HG03460 (cell line): ENCODE measurements at regions not wholly inside any gene's neighbourhood (a gene's known extent, or its start where the extent isn't known, plus 50 kb on each side); places are given as distances from the start of the nearest gene placed in this dataset.
"Not testable (repeated sequence)": the region's sequence is repeated elsewhere in the genome, so short reads cannot be mapped to it uniquely, and the experiment has no call there.

Experiments used
- ATAC-seq: cut with Tn5 transposase; IDR thresholded peaks from one replicate; pipeline ENCODE4 v1.9.1; 2021; ENCODE audit not compliant: unreplicated experiment

DNA sequence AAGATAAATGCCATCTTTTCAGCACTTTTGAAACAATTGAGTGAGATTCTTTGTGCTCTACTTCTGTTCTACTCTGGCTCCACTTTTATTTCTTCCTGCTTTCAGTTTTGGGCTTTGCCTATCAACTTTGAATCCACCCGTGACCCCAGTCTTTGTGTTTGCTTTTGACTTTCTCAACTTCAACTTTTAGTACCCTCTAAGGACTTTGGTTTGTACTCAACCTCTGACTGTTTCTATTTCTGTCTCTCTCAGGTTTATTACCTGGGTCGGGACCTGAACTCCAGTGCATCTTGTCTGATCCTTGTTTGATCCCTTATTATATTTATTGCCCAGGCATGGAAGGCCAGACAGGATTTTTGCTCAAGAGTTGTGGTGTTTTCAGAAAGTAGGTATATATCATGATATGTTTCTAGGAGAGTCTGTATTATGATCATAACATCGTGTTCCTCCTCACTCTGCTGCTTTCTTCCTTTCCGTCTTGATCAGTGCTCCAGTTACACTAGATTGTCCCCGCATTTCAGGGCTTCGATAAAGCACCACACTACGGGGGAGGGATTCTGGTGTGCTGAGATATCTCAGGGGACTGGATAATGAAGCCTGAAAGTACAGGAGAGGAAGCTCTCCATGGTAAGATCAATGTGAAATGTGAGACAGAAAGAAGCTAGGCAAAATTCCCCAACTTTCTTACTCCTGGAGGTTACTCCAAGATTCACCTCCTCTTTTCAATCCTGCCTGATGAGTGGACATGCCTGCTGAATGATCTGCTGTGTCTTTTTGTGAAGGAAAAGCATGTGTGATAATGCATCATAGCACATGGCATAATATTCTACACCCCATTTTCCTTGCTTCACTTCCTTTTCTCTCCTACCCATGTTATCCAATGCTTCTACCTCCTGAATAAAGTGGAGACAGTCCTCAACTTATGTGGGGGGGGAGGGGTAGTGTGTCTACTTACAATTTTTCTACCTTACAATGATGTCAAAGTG lies 155.5 kb upstream of the GRIN3A start:
- ATAC-seq = no peak

GRCh38 chr9:101881508-101881907 lies 143.1 kb upstream of the GRIN3A start:
- no peak for ATAC-seq

GRCh38 chr9:101880846-101881245 lies 142.4 kb upstream of the GRIN3A start:
- no peak for ATAC-seq

DNA sequence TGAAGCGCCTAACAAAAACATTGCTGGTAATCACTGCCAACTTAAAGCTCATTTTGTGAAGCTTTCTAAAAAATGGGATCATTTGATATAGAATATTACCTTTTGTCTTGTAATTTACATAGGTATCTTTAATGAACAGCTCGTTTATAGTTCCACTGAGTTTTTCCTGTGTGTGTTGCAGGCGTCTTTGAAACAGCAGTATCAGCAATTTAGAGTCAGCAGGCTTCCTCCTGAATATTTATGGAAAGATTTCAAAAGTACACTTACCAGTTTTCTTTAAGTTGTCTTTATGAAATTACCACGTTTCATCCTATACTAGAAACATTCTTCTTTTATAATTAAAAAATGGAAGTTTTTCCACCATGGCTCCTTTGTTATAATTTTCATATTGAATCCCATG lies 140.3 kb upstream of the GRIN3A start:
- no peak for ATAC-seq

DNA sequence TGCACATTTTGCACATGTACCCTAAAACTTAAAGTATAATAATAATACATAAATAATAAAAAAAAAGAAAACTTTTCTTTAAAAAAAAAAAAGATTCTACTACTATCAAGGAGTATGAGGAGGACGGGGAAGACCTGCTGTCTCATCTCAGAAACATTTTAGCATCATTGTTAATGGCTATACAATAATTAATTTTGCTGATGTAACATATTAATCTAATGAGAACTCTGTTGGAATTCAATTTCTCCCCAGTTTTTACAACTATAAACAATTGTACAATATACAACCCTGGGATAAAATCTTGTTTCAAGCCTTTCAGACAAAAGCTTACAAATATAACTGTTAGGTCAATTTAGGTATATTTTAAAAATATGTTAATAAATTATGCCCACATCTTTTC lies 139.0 kb upstream of the GRIN3A start:
- ATAC-seq = no peak

- no peak for ATAC-seq
Measured at GRCh38 chr9:101861472-101861871, 123.0 kb upstream of the GRIN3A start.

- no peak for ATAC-seq
Measured at GRCh38 chr9:101860920-101861319, 122.5 kb upstream of the GRIN3A start.

DNA sequence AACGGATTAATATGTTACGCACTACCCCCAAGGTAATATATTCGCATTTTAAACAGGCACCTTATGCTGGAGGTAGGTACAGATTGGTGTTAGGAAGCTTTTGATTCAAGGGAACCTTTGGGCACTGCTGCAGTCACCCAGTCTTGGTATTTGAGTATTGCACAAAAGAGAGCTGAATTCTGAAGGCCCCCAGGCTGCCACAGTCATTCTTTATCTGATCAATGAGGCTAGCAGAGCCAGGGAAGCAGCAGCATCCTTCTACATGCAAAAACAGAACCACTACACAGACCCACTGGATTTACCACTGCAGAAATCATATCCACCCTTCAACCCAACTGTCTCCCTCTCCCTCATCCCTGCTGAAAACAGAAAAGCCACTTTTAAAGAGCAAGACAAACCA lies 121.2 kb upstream of the GRIN3A start:
- no peak for ATAC-seq

DNA sequence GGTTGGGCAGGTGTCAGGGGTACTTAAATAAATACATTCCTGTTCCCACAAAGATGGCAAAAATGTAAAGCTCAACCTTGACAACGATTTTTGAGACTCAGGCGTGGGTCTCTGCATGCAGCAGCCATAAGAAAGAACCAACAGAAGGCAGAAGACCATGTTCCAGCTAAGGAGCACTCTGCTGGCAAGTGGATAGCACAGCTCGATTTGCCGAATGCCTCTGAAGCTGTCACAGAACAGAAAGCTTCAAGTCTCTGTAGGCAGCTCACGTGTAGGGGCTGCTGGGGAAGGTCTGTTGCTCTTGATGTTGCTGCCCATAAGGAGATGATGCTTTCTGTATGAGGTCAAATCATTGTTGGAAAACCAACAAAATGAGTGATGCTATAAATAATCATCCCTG lies 119.6 kb upstream of the GRIN3A start:
- ATAC-seq = no peak

GRCh38 chr9:101849102-101849707 lies 110.8 kb upstream of the GRIN3A start:
- no peak for ATAC-seq

DNA sequence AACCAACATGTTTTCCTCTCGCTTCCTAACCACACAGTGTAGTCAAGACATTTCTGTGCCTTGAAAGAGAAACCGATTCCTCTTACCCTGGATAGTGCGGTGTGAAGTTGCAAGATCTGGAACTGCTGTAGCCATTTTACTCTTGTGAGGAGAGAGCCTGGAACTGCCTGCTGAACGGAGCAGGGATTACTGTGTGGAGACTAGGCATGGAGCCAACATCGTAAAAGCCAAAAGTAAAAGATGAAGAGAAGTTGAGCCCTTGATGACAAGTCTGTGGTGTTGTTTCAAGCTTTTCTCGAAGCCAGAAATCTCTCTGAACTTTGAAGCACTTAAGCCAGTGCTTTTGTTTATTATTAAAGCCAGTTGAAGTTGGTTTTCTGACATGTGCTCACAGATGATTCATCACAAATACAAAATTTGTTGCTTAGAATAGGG lies 110.1 kb upstream of the GRIN3A start:
- ATAC-seq = no peak

DNA sequence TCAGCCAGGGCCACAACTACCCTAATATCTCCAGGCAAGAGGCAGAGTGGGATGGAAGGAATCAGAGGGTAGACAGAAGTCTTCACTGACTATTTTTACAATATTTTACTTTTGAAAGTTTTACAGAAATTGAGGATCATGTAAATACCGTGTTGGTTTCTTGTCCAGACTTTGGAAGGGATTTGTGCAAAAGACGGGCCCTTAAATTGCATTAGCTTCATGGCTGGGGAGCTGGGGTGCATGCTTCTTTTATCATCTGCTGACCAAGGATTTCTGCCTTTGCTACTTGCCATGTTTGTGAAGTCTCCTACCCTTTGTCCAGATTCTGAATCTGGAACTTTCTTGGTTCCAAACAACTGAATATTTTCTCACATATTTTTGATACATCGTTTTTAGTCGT lies 107.7 kb upstream of the GRIN3A start:
- ATAC-seq = no peak

GRCh38 chr9:101840694-101841188 lies 102.3 kb upstream of the GRIN3A start:
- no peak for ATAC-seq

DNA sequence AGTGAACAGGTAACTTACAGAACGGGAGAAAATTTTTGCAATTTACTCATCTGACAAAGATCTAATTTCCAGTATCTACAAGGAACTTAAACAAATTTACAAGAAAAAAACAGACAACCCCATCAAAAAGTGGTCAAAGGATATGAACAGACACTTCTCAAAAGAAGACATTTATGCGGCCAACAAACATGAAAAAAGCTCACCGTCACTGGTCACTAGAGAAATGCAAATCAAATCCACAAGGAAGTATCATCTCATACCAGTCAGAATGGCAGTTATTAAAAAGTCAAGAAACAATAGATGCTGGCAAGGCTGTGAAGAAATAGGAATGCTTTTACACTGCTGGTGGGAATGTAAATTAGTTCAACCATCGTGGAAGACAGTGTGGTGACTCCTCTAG lies 100.5 kb upstream of the GRIN3A start:
- ATAC-seq = not testable (repeated sequence)

DNA sequence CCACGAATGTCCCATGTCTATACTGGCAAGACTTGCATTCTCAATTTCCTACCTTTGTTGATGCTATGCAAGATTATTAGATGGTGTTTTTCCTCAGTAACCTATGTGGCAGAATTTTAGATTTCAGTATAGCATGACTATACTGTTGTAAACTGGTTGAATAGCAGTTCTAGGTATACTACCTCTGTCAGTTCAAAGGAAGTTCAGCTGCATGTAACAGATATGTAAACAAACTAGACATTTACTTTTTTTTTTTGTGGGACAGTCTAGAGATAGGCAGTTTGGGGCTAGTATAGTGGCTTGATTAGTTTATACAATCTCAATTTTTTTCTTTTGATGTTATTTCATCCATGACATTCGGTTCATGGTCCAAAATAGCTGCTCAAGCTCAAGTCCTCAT lies 97.6 kb upstream of the GRIN3A start:
- ATAC-seq = no peak

DNA sequence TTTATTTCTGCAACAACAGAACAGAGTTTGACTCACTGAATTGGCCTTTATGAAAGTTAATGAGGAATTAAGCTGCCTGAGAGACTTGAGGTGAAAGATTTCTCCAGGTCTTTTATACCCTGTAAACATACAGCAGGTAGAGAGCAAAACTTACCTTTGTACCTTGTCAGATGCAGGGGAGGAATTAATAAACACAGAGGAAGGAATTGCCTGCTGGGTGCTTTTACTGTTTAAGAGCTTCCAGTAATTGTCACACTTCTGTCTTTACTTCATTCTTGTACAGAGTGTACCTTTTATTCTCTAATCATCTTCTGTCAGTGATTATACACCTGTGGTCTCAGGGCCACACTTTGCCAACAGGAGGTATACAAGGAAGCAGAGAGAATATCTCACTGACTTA lies 94.0 kb upstream of the GRIN3A start:
- ATAC-seq = no peak

- ATAC-seq = not testable (repeated sequence)
Measured at GRCh38 chr9:101821450-101821849, 83.0 kb upstream of the GRIN3A start.

- ATAC-seq = not testable (repeated sequence)
Measured at GRCh38 chr9:101820983-101821382, 82.5 kb upstream of the GRIN3A start.

DNA sequence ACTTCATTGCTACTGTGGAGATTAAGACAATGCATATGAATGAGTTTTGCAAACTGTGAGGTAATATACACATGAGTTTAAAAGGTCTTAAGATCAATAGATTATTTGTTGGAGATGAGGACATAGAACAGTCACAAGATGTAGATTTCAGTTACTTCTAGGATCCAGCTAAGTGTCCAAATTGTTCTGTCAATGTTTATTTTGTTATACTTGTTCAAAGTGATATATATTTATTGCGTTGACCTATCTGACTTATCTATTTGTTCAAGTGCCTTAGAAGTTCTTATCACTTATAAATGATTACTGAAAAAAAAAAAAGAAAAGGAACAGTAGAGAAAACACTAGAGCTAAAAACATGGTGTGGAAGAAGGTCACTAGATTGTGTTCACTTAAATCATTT lies 75.6 kb upstream of the GRIN3A start:
- ATAC-seq = no peak

DNA sequence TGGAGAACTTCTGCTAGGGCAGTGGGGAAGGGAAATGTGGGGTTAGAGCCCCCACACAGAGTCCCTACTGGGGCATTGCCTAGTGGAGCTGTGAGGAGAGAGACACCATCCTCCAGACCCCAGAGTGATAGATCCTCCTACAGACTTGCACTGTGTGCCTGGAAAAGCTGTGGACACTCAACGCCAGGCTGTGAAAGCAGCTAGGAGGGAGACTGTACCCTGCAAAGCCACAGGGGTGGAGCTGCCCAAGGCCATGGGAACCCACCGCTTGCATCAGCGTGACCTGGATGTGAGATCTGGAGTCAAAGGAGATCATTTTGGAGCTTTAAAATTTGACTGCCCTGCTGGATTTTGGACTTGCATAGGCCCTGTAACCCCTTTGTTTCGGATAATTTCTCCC lies 69.4 kb upstream of the GRIN3A start:
- ATAC-seq = not testable (repeated sequence)

DNA sequence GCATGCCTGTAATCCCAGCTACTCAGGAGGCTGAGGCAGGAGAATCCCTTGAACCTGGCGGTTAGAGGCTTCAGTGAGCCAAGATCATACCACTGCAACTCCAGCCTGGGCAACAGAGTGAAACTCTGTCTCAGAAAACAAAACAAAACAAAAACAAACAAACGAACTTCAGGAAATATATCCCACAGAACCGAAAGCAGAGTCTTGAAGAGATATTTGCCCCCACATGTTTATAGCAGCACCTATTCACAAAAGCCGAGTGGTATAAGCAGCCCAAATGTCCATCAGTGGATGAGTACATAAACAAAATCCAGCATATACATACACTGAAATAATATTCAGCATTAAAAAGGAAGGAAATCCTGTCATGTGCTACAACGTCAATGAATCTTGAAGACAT lies 57.6 kb upstream of the GRIN3A start:
- no peak for ATAC-seq

DNA sequence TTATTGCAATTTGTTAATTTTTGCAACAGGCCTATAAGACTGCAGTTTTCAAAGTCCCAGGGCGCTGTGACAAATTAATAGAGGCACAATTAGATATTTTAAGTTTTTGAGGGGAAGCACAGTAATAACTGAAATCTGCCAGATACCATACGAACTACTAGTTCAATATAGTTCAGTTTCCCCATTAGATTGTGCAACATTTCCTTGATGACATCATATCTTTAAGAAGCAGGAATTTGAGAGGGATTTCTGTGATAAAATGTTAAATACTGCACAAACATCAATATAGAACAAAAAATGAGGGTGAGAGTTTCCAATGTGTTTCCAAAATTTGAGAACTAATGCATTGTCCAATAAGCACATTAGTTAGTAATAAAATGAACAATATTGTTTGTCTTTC lies 56.7 kb upstream of the GRIN3A start:
- no peak for ATAC-seq
